ENCODE measurements at regions not wholly inside any gene's neighbourhood (a gene's known extent, or its start where the extent isn't known, plus 50 kb on each side); places are given as distances from the start of the nearest gene placed in this dataset.

DNA sequence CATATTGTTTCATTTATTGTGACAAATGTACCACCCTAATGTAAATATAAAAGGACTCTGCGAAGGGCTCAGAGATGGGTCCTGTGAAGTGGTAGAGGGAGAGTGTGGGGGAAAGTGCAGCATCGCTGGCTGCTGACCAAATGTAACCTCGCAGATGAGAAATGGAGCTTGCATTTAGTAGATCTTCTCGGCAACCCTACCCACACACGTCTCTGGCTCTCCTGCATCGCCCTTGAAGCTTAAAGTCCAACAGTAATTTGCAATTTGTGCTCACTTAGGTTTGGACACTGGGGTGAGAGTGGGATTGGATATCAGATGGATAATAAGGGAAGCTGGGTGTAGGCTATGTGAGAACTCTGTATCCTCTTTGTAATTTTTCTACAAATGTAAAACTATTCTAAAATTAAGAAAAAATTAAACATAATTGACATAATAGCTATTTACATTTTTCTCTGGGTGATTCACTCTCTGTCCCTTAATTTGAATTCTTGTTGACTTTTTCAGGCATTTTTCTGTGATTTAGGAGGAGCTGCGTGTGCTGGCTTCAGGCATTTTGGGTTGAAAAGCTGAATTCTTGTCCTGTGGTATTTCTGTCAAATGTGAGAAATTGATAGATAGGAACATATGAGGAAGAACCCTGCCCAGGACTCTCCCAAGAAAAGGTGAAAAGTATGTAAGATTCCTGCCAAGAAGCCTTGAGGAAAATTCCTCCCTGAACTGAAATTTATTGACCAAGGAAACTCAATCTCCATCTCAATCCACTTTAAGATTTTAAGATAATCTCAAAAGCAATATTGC is 524.7 kb upstream of the MCTP2 start:
- Histone ChIP-seq H3K4me3 (no peak overlapping the region), H3K27ac (no peak overlapping the region)

DNA sequence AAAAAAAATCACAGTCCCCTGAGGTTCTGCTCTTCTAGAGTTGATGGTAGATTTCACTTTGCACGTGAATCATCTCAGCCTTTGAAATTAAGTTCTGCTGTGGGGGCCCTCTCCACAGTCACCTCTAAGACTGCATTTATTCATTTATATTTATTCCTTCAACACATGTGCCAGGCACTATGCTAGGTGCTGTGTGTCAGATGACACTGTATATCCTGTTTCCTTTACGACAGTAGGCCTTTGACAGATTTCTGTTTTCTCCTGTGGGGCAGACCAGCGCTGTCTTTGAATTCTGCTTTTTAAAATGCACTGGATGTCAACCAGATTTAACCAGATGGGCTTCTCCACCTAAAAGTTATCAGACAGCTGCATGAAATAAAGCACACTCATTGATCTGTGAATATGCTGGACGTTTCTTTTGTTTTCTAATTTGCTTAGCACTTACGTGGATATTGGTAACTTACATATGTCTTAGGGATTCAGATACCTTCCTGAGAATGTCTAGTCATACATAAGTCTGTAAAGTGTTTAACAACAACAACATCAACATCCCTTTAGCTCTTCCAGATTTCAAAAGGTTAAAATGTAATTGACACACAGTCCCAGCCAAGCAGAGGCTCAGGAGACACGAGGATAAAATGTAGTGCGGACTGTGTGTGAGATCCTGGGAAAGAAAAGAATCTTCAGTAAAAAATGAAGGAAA is 525.5 kb upstream of the MCTP2 start:
- Histone ChIP-seq H3K4me3 (no peak overlapping the region), H3K27ac (no peak overlapping the region)

DNA sequence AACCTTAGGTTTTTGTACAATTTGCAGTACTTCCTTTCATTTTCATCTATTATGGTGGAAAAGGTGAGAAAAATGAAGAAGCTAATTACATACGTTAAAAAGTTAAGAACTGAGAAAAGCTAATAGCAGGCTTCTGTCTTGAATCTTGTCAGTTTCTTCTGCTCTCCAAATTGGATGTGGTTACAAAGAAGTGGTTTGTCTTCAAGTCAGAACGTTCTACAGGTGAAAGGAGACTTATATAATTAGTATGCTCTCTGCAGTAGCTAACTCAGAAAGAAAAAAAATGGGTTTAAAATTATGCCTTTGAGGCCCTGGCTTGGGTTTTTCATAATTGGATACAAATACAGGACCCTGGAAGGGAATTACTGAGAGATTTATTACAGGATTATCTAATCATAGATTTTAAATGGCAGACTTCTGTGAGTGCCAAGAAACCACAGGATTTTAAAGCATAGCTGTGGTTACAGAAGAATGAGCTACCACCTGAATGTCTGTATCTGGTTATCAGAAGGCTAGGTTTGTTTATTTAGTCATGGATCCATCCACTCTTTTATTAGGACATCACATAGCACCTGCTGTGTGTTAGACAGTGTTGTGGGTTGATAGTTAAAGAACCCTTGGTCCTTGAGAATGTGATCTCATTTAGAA is 528.1 kb upstream of the MCTP2 start:
- Histone ChIP-seq H3K4me3 (no peak overlapping the region), H3K27ac (no peak overlapping the region)

DNA sequence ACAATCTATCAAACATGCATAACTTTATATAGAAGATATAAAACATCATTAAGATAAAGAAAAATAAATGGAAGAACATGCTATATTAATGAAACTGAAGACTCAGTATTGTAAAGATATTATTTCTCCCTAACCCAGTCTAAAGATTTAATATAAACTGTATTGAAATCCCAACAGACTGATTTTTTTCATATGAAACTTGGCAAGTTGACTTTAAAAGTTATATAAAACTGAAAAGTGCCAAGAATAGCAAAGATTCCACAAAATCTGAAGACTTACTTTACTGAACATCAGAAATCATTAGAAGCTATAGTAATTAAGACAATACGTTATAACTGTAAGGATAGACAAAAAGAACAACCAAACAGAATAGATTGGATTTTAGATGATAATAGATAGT is 531.3 kb upstream of the MCTP2 start:
- H3K27ac ChIP-seq: no peak overlapping the region
- H3K4me3 ChIP-seq: no peak overlapping the region

DNA sequence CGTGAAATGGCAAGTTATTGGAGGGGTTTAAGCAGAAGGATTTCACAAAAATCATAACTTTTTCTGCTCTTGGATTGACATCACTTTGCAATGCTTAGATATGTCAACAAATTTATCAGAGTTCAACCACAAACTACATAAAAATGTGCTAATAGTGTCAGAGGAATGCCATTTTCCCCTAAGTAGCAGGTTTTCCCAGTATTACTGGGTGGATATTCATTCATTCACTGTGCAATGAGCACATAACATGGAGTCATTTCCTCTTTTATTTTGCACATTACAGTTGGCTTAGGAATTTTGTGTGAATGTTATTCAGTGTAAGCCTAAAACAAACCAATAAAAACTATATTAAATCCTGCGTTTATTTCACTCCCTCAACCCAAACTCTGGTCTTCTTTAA is 537.3 kb upstream of the MCTP2 start:
- no peak overlapping the region for H3K27ac ChIP-seq
- no peak overlapping the region for H3K4me3 ChIP-seq

DNA sequence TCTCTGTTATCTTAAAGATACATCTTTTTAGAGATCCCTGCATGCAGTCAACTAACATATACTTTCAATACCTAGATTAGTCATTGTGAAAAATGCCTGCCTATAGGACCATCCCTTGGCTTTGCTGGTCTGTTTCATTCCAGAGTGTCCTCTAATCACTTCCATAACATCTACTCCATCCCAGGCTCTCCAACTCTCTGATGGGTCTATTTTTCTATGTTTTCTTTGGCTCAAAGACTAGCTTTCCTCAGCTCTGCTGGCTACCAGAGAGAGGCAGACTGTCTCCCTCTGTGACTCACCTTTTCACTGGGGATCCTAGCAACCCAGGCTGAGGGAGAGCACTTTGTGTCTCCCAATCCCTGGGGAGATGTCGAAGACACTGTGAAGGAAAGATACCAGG is 547.7 kb upstream of the MCTP2 start:
- no peak overlapping the region for H3K4me3 ChIP-seq
- no peak overlapping the region for H3K27ac ChIP-seq

DNA sequence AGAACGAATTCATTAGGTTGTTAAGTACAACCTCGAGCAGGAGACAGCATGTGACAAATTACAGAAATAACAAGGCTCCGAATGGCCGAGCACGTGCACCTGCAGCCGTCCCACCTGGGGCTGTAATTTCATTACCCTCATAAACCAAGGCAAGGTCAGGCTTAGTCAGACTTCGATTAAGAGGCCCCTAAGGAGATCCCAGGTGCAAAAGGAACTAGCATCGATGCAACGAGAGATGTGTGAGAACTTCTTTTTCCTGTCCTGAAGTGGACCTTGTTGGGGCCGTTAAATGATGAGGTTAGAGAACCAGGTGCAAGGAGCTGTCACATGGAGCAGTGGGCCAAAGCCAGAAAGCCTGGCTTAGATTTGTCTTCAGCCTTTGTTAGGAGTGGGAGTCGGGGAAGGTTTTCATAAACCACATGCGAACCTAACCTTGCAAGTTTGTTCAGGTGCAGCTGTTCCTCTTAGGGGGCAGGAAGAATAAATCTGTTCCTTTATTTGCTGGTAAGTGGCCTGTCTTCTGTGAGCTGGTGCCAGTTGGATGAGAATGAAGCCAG is 559.9 kb upstream of the MCTP2 start:
- Histone ChIP-seq H3K4me3 (no peak overlapping the region), H3K27ac (no peak overlapping the region)

DNA sequence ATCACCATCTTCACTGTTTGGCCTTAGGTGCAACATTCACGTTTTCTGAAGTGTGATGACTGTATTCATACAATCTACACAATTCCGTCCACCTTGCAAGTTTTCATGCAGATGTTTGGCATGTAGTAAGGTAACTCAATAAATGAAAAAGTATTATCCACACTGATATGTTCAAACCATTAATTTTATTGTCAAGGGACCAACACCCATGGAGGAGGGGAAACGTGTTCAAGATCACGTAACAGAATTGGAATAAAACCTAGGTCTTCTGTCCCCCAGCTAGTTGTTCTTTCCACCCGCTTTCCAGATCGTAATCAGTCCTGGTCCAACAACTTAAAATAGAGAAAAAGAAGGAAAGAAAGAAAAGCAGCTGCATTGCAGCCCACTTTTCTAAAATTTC is 560.4 kb upstream of the MCTP2 start:
- Histone ChIP-seq H3K27ac (no peak overlapping the region), H3K4me3 (no peak overlapping the region)

DNA sequence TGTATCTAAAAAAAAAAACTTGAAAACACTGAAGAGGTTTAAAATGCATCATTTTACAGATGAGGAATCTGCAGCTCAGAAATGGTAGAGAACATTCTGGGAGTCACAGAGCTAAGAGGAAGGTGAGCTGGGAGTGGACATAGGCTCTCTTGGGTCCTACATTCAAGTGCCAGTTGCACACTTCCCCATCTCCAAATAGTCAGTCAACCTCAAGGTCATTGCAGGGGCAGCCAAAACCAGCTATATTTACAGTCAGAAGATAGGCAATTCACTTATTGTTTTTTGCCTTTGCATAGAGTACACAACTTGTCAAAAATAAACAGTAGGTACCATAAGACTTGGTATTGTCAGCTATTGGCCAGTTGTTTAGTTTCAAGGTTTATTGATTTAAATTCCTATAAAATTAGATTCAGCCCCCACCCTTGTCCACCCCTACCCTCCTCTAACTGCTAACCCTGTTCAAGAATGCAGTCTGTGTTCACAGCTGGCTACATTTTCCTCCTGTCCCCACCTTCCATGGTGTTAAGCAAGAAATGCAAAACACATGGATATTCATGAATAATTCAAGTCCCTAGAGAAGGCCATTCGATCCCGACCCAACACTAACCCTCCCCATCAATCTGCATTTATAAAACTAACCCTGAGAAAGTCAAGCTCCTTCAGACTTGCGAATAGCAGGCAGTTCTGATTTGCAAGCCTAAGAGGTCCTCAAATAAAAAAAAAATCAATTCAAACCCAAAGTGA is 567.0 kb upstream of the MCTP2 start:
- H3K27ac ChIP-seq: no peak overlapping the region
- no peak overlapping the region for H3K4me3 ChIP-seq

DNA sequence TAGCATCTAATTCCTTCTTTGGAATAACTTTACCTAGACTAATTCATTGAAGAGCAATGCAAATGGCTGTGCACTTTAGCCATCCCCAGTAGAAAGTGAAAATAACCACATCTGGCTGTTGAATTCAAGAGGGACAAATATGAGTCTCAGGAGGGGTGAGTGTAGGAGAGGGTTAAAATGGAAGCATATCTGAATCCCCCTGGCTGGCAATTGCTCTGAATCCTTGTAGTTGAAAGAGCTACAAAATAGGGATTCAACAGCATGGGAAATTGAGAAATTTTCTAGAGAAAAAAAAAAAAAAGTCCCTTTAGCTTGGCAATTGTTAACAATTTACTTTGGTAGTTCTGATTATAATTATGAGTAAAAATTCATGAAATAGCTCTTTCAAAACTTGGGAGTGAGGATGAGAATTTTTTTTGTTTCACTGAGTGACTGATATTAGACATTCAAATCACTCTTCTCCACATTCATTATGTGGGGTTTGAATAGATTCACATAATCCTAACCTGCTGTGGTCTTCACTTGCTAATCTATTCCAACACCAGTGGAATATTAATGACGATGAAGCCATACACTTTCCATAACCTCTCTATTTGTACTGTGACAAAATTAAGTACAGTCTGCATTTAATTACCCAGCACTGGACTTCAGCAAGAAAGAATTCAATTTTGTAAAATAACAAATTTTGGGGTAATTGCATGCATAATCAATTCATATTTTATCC is 569.0 kb upstream of the MCTP2 start:
- Histone ChIP-seq H3K4me3 (no peak overlapping the region), H3K27ac (no peak overlapping the region)

DNA sequence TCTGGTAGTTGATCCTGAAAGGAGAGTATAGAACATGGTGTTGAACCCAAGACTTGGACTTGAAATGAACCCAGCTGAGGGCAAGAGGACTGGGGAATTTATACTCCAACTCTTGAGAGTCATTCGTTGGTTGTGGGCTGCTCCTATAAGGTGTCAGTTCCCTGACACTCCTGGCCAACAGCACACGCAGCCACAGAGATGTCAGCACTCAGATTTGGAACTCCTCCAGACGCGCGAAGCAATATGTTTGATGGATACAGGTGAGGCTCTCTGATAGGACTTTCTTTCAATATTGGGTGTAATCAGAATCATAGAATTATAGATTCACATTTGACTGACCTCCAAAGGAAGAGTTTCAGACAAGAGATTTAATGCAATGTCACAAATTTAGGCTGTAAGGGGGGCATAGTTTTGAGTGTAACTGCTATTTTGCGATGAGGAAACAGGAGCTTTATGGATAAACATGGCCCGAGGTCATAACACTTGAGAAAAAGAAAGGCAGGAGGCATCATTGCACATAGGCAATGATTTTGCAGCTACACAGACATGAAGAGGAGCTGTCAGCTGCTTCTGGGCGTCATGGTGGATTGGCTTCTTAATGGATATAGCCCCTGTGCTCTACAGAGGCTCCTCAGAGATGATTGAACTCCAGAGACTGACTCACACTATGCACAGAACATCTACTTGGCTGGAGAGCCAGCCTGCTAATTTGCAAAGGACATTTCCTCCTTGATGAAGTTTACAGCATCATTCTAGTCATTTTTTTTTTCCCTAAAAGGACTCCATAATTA is 569.2 kb upstream of the RGMA start:
- no peak overlapping the region for H3K27ac ChIP-seq
- H3K4me3 ChIP-seq: no peak overlapping the region

DNA sequence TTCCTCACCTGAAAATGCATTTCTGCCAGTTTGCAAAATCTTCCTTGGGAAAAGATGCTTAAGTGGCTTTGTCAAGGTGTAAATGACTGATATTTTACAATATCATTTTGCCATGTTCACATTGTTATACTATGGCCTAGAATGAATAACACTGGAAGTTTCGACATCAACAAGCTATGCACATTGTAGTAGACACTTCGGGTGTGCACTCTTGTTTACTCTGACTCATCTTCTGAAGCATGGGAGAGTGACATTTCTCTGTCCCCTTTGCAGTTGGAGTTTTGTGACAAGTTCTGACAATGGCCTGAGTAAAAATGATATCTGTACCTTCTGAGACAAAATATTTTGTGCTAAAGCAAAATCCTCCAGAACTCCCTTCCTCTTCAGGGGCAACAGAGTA is 567.0 kb upstream of the RGMA start:
- Histone ChIP-seq H3K27ac (no peak overlapping the region), H3K4me3 (no peak overlapping the region)

DNA sequence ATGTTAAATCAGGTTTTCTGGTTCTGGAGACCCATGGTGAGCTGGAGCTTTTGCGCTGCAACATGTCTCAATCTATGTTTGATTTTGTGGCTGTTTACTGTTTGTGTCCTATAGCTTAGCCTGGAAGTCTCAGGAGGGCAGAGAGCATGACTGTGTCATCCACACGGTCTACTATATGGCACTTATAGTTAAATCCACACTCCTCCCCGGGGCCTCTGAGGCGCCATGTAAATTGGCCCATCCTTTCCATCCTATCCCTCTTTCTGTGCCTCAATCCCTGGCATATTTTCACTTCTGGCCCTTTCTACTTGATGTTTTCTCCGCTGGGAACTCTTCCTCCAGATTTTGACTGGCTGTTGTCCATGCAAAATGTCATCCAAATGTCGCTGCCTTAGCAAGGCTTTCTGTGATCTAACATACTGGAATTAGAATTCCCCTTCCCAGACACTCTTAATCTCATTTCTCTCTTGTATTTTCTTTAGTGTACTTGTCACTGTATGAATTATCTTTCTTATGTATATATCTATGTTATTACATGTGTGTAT is 560.8 kb upstream of the RGMA start:
- H3K4me3 ChIP-seq: no peak overlapping the region
- H3K27ac ChIP-seq: no peak overlapping the region

DNA sequence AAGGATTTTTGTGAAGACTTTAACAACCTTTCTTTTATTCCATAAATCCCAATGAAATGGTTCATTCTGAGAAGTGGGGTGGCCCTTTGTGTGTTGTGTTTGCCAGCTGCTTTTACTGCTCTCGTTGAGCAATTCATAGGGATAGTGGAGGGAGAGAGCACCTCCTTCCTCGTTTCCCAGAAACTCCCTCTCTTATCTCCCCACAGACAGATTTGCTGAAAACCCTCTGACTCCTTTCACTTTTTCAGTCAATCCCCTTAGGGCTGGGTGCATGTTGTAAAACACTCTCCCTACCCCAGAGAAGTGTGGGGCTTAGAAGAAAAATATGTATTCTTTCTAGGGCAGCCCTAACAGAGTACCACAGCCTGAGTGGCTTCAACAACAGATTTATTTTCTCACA is 557.2 kb upstream of the RGMA start:
- H3K4me3 ChIP-seq: no peak overlapping the region
- no peak overlapping the region for H3K27ac ChIP-seq

DNA sequence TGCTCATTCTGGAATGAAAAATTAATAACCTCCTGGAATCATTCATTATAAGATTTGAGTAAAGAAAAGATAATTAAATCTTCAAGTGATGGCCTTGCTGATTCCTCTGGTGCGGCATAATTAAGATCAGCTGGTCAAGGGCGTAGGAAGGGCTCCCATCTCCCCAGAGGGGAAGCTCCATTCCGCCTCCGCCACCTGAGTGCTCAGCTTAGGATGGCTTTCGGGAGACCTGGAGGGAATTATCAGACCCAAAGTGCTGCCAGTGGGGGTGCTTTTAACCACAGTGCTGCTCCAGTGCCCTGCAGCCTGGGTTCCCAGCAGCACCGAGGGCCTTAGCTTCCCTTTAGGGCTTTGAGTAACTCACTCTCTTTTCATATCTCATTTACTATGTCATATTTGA is 556.6 kb upstream of the RGMA start:
- H3K4me3 ChIP-seq: no peak overlapping the region

DNA sequence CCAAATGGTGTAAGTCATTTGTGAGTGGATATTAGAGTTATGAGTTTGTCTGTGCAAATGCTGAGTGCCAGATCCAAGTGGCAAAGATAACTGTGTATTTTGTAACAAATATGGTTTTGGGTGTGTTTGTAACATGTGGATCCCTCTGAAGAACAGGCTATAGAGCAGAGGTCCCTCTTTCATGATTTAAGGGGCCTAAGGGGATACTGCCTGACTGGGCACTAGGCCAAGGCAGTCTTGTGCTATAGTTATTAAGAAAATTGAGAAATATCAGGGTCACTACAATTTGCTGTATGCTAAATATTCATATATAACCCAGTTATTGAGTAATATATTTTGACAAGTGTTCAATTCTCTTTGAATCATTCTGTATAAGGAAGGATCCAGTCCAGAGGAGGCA is 555.6 kb upstream of the RGMA start:
- H3K27ac ChIP-seq: no peak overlapping the region
- H3K4me3 ChIP-seq: no peak overlapping the region

More for the DNA sequence above, 556.6 kb upstream of the RGMA start:
- H3K27ac ChIP-seq: no peak overlapping the region

DNA sequence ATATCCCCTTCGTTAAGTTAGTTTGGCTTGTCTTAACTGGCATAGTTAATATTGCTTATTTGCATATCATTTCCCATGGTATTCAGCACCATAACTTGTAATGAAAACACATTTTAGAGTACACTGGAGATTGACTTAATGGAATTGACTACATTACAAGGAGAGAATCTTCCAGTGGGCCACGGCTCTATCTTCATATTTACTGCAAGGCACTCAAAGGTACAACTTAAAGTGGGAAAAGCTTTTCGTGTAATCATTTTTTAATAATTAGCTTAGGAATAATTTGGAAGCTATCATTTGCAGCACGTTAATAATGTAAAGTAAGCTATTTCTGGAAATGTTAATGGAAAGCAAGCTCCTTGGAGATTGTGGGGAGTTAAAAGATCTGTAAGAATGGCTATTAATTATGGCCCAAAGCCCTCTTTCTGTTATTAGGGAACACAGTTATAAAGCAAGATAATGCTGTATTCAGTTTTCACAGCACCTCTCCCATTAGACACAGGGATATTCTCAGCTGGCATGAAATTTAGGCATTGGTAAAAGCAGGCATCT is 551.5 kb upstream of the RGMA start:
- Histone ChIP-seq H3K4me3 (no peak overlapping the region), H3K27ac (no peak overlapping the region)

DNA sequence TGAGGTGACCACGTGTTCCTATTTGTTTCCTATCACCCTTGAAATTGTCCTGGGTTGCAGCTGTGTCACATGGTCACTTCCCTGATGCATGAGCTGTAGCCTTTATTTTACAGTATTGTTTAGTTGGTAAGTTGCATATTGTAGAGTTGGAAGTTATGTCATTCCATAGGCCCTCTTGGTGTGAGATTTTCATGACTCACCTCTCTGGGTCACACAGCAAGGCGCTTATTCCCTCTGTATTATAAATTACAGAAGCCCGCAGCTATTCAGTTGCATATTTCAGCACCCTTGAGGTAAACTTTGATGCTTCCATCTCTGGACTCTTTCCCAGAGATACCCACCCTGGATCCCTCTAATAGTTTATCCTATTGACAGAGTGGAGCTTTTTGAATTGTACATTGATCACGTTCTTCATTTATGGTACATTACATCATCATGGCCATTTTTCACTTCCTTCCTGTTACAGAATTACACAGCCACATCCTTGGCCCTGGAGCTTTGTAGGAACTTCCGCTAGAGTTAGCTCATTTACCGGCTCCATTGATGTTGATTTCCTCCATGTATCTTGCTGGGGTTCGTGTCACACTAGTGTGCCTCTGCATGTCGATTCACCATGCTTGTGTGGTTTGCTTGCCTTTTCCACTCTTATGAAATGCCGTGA is 543.1 kb upstream of the RGMA start:
- no peak overlapping the region for H3K4me3 ChIP-seq

More for the DNA sequence above, 543.1 kb upstream of the RGMA start:
- no peak overlapping the region for H3K27ac ChIP-seq
